SU-DHL-6 (cell line): ENCODE measurements at regions not wholly inside any gene's neighbourhood (a gene's known extent, or its start where the extent isn't known, plus 50 kb on each side); places are given as distances from the start of the nearest gene placed in this dataset.

ENCODE experiments used
- CTCF ChIP-seq: fragments of 200-600 bp; sonication (generic); IDR thresholded peaks from one replicate; pipeline ENCODE4 v1.5.1; 2017; ENCODE audit warnings: antibody characterized with exemption, mild to moderate bottlenecking, low read length, moderate library complexity; ENCODE audit not compliant: insufficient read depth, poor library complexity, severe bottlenecking
- EZH2phosphoT487 ChIP-seq: fragments of 200-600 bp; sonication (generic), shearing (Covaris generic); conservative IDR thresholded peaks from 2 replicates; pipeline ENCODE4 v1.6.1; 2018; ENCODE audit warnings: mild to moderate bottlenecking, antibody characterized with exemption, low read length, moderate library complexity, mixed read lengths

- TF ChIP-seq CTCF (peak; percentile 10), EZH2phosphoT487 (no peak)
These were observed 1749.6 kb downstream of the SI start for GRCh38 chr3:163328680-163329079.
